ENCODE measurements at regions not wholly inside any gene's neighbourhood (a gene's known extent, or its start where the extent isn't known, plus 50 kb on each side); places are given as distances from the start of the nearest gene placed in this dataset.
A peak's percentile ranks its signal among the peaks of the same experiment; 100 is the strongest.

- DNase-seq = no peak
Measured at GRCh38 chr7:118575393-118575948, 351.0 kb downstream of the ANKRD7 start.

GRCh38 chr7:118580743-118581382 lies 356.4 kb downstream of the ANKRD7 start:
- no peak for DNase-seq

GRCh38 chr7:118583641-118584040 lies 359.1 kb downstream of the ANKRD7 start:
- no peak for DNase-seq

GRCh38 chr7:118586248-118586647 lies 361.7 kb downstream of the ANKRD7 start:
- no peak for DNase-seq

GRCh38 chr7:118590107-118590506 lies 365.6 kb downstream of the ANKRD7 start:
- peak in 1 of 5 experiments; percentile 3 for DNase-seq

GRCh38 chr7:118602090-118602489 lies 377.6 kb downstream of the ANKRD7 start:
- DNase-seq = no peak

- DNase-seq = no peak
Measured at GRCh38 chr7:118606602-118607001, 382.1 kb downstream of the ANKRD7 start.

GRCh38 chr7:118609207-118609606 lies 384.7 kb downstream of the ANKRD7 start:
- no peak for DNase-seq

- no peak for DNase-seq
Measured at GRCh38 chr7:118615681-118616080, 391.2 kb downstream of the ANKRD7 start.

GRCh38 chr7:118621810-118622360 lies 397.4 kb downstream of the ANKRD7 start:
- no peak for DNase-seq

- DNase-seq = no peak
Measured at GRCh38 chr7:118626739-118627138, 402.2 kb downstream of the ANKRD7 start.

- DNase-seq = no peak
Measured at GRCh38 chr7:118627467-118627866, 403.0 kb downstream of the ANKRD7 start.

- no peak for DNase-seq
Measured at GRCh38 chr7:118629898-118630438, 405.5 kb downstream of the ANKRD7 start.

GRCh38 chr7:118642396-118642795 lies 417.9 kb downstream of the ANKRD7 start:
- no peak for DNase-seq

GRCh38 chr7:118644346-118644745 lies 419.8 kb downstream of the ANKRD7 start:
- DNase-seq = no peak

GRCh38 chr7:118648002-118648401 lies 423.5 kb downstream of the ANKRD7 start:
- DNase-seq = no peak

GRCh38 chr7:118657391-118658005 lies 433.0 kb downstream of the ANKRD7 start:
- DNase-seq = no peak

- no peak for DNase-seq
Measured at GRCh38 chr7:118662266-118662665, 437.8 kb downstream of the ANKRD7 start.

GRCh38 chr7:118664498-118664897 lies 440.0 kb downstream of the ANKRD7 start:
- no peak for DNase-seq

GRCh38 chr7:118671149-118671548 lies 446.6 kb downstream of the ANKRD7 start:
- DNase-seq = no peak

- no peak for DNase-seq
Measured at GRCh38 chr7:118684796-118685195, 460.3 kb downstream of the ANKRD7 start.

- no peak for DNase-seq
Measured at GRCh38 chr7:118689403-118689802, 464.9 kb downstream of the ANKRD7 start.

GRCh38 chr7:118696879-118697278 lies 472.4 kb downstream of the ANKRD7 start:
- no peak for DNase-seq

GRCh38 chr7:118699222-118699621 lies 474.7 kb downstream of the ANKRD7 start:
- DNase-seq = no peak
